ENCODE measurements at regions not wholly inside any gene's neighbourhood (a gene's known extent, or its start where the extent isn't known, plus 50 kb on each side); places are given as distances from the start of the nearest gene placed in this dataset.
"Not testable (repeated sequence)": the region's sequence is repeated elsewhere in the genome, so short reads cannot be mapped to it uniquely, and the experiment has no call there.

- no peak for TF ChIP-seq CTCF (IDR thresholded peaks at IDR 0.05; ENCODE audit: extremely low read depth, missing control alignments)
- no peak for DNase-seq (ENCODE audit: low spot score)
Observed at GRCh38 chr17:14541714-14542113, 240.8 kb downstream of the HS3ST3B1 start.

GRCh38 chr17:14539801-14540200 lies 238.9 kb downstream of the HS3ST3B1 start:
- no peak for TF ChIP-seq CTCF (IDR thresholded peaks at IDR 0.05; ENCODE audit: extremely low read depth, missing control alignments)
- DNase-seq (ENCODE audit: low spot score): no peak

GRCh38 chr17:14532242-14532641 lies 231.4 kb downstream of the HS3ST3B1 start:
- not testable (repeated sequence) for DNase-seq (ENCODE audit: low spot score)

GRCh38 chr17:14525551-14526455 lies 224.9 kb downstream of the HS3ST3B1 start:
- DNase-seq (ENCODE audit: low spot score): no peak
- TF ChIP-seq CTCF (IDR thresholded peaks at IDR 0.05; ENCODE audit: extremely low read depth, missing control alignments): no peak

GRCh38 chr17:14522795-14523387 lies 222.0 kb downstream of the HS3ST3B1 start:
- DNase-seq (ENCODE audit: low spot score): no peak
- TF ChIP-seq CTCF (IDR thresholded peaks at IDR 0.05; ENCODE audit: extremely low read depth, missing control alignments): no peak

- DNase-seq (ENCODE audit: low spot score): not testable (repeated sequence)
Observed at GRCh38 chr17:14518919-14519318, 218.0 kb downstream of the HS3ST3B1 start.

- no peak for DNase-seq (ENCODE audit: low spot score)
- no peak for TF ChIP-seq CTCF (IDR thresholded peaks at IDR 0.05; ENCODE audit: extremely low read depth, missing control alignments)
Observed at GRCh38 chr17:14514973-14515372, 214.1 kb downstream of the HS3ST3B1 start.

- no peak for DNase-seq (ENCODE audit: low spot score)
- no peak for TF ChIP-seq CTCF (IDR thresholded peaks at IDR 0.05; ENCODE audit: extremely low read depth, missing control alignments)
Observed at GRCh38 chr17:14513835-14514234, 213.0 kb downstream of the HS3ST3B1 start.
